GM23338 (cell line): ENCODE measurements at regions not wholly inside any gene's neighbourhood (a gene's known extent, or its start where the extent isn't known, plus 50 kb on each side); places are given as distances from the start of the nearest gene placed in this dataset.

Experiments used
- ATAC-seq: fragments of 200-7000 bp; cut with Tn5 transposase; 3 replicates; pipeline ENCODE4 v1.9.1; 2020
- DNase-seq: peaks from one replicate; pipeline ENCODE4 v3.0.0-alpha.2; 2015; ENCODE audit warnings: low spot score
- H2AFZ ChIP-seq: fragments of 200-600 bp; sonication (generic); 2 replicates; pipeline ENCODE4 v1.8.0; 2016; ENCODE audit warnings: antibody characterized with exemption, mild to moderate bottlenecking, moderate library complexity
- H3F3A ChIP-seq: fragments of 200-600 bp; sonication (generic); replicated peaks from 2 replicates; pipeline ENCODE4 v1.8.0; 2017; ENCODE audit warnings: antibody characterized with exemption, mixed run types, low read depth
- H3K27ac ChIP-seq: fragments of 200-600 bp; sonication (generic); 2 replicates; pipeline ENCODE4 v1.6.1; 2016; ENCODE audit warnings: low read depth
- H3K27me3 ChIP-seq: fragments of 200-600 bp; sonication (generic); 2 replicates; pipeline ENCODE4 v1.8.0; 2016; ENCODE audit warnings: mild to moderate bottlenecking, mixed run types, moderate library complexity; ENCODE audit not compliant: insufficient read depth
- H3K36me3 ChIP-seq: fragments of 200-600 bp; sonication (generic); 2 replicates; pipeline ENCODE4 v1.8.0; 2016; ENCODE audit warnings: mild to moderate bottlenecking; ENCODE audit not compliant: insufficient read depth
- H3K4me1 ChIP-seq: fragments of 200-600 bp; sonication (generic); 2 replicates; pipeline ENCODE4 v1.8.0; 2016; ENCODE audit warnings: mild to moderate bottlenecking, moderate library complexity; ENCODE audit not compliant: insufficient read depth
- H3K4me2 ChIP-seq: fragments of 200-600 bp; sonication (generic); 2 replicates; pipeline ENCODE4 v1.7.1; 2017; ENCODE audit warnings: mixed run types
- H3K4me3 ChIP-seq: fragments of 200-600 bp; sonication (generic); 2 replicates; pipeline ENCODE4 v1.6.1; 2016; ENCODE audit warnings: mixed run types
- H3K79me2 ChIP-seq: fragments of 200-600 bp; sonication (generic); replicated peaks from 2 replicates; pipeline ENCODE4 v1.8.0; 2017; ENCODE audit warnings: mild to moderate bottlenecking; ENCODE audit not compliant: insufficient read depth
- H3K9me2 ChIP-seq: fragments of 200-600 bp; sonication (generic); 2 replicates; pipeline ENCODE4 v1.8.0; 2017; ENCODE audit not compliant: insufficient read depth
- H4K20me1 ChIP-seq: fragments of 200-600 bp; sonication (generic); replicated peaks from 2 replicates; pipeline ENCODE4 v1.8.0; 2017; ENCODE audit warnings: mild to moderate bottlenecking; ENCODE audit not compliant: insufficient read depth
- H3K27ac Mint-ChIP-seq: 2 replicates; pipeline ENCODE4 v1.8.0; 2020; ENCODE audit warnings: inconsistent platforms, mild to moderate bottlenecking, moderate library complexity, mixed read lengths
- H3K27me3 Mint-ChIP-seq: 3 replicates; pipeline ENCODE4 v1.8.0; 2022; ENCODE audit warnings: low read depth, mild to moderate bottlenecking, moderate library complexity, mixed read lengths, inconsistent platforms; ENCODE audit not compliant: insufficient read depth, poor library complexity
- H3K36me3 Mint-ChIP-seq: 3 replicates; pipeline ENCODE4 v1.8.0; 2021; ENCODE audit warnings: low read depth, mild to moderate bottlenecking, inconsistent platforms, moderate library complexity, mixed read lengths
- H3K4me1 Mint-ChIP-seq: 3 replicates; pipeline ENCODE4 v1.8.0; 2020; ENCODE audit warnings: mild to moderate bottlenecking, inconsistent platforms, mixed read lengths
- H3K4me3 Mint-ChIP-seq: 3 replicates; pipeline ENCODE4 v1.8.0; 2021; ENCODE audit warnings: moderate library complexity, mild to moderate bottlenecking, inconsistent platforms, mixed read lengths
- H3K9me3 Mint-ChIP-seq: 3 replicates; pipeline ENCODE4 v1.8.0; 2020; ENCODE audit warnings: moderate library complexity, mild to moderate bottlenecking, inconsistent platforms, mixed read lengths
- EZH2 ChIP-seq: fragments of 200-600 bp; sonication (generic); IDR thresholded peaks from one replicate; pipeline ENCODE4 v1.8.0; 2017; ENCODE audit warnings: antibody characterized with exemption, mild to moderate bottlenecking, low read depth; ENCODE audit not compliant: unreplicated experiment
- JUNB ChIP-seq: IDR thresholded peaks from one replicate; pipeline ENCODE4 v1.6.1; 2016; ENCODE audit warnings: antibody characterized with exemption; ENCODE audit not compliant: unreplicated experiment
- POLR2AphosphoS5 ChIP-seq: IDR thresholded peaks from 2 replicates; pipeline ENCODE4 v1.6.1; 2016; ENCODE audit warnings: antibody characterized with exemption, low read depth
- ZNF114 ChIP-seq: fragments of 250-450 bp; sonication (Bioruptor Pico); IDR thresholded peaks from 2 replicates; pipeline ENCODE4 v1.5.0; 2020; ENCODE audit warnings: mild to moderate bottlenecking, moderate library complexity
- ZNF331 ChIP-seq: fragments of 250-450 bp; sonication (Bioruptor Pico); IDR thresholded peaks from 2 replicates; pipeline ENCODE4 v1.5.0; 2020; ENCODE audit warnings: low read depth, mild to moderate bottlenecking, moderate library complexity
- ZNF462 ChIP-seq: fragments of 250-450 bp; sonication (Bioruptor Pico); IDR thresholded peaks from 2 replicates; pipeline ENCODE4 v1.5.0; 2020; ENCODE audit warnings: mild to moderate bottlenecking, moderate library complexity
- TF ChIP-seq, protein P1 (sequence below): IDR thresholded peaks from one replicate; pipeline ENCODE4 v1.6.1; 2018; ENCODE audit warnings: antibody characterized with exemption; ENCODE audit not compliant: unreplicated experiment

GRCh38 chr2:78940998-78941397, 84.5 kb upstream of the REG3G start (continued):
- TF ChIP-seq ZNF462 (CRISPR knock-in tag), result no peak
- TF ChIP-seq, protein P1, sequence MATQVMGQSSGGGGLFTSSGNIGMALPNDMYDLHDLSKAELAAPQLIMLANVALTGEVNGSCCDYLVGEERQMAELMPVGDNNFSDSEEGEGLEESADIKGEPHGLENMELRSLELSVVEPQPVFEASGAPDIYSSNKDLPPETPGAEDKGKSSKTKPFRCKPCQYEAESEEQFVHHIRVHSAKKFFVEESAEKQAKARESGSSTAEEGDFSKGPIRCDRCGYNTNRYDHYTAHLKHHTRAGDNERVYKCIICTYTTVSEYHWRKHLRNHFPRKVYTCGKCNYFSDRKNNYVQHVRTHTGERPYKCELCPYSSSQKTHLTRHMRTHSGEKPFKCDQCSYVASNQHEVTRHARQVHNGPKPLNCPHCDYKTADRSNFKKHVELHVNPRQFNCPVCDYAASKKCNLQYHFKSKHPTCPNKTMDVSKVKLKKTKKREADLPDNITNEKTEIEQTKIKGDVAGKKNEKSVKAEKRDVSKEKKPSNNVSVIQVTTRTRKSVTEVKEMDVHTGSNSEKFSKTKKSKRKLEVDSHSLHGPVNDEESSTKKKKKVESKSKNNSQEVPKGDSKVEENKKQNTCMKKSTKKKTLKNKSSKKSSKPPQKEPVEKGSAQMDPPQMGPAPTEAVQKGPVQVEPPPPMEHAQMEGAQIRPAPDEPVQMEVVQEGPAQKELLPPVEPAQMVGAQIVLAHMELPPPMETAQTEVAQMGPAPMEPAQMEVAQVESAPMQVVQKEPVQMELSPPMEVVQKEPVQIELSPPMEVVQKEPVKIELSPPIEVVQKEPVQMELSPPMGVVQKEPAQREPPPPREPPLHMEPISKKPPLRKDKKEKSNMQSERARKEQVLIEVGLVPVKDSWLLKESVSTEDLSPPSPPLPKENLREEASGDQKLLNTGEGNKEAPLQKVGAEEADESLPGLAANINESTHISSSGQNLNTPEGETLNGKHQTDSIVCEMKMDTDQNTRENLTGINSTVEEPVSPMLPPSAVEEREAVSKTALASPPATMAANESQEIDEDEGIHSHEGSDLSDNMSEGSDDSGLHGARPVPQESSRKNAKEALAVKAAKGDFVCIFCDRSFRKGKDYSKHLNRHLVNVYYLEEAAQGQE, result no peak

DNA sequence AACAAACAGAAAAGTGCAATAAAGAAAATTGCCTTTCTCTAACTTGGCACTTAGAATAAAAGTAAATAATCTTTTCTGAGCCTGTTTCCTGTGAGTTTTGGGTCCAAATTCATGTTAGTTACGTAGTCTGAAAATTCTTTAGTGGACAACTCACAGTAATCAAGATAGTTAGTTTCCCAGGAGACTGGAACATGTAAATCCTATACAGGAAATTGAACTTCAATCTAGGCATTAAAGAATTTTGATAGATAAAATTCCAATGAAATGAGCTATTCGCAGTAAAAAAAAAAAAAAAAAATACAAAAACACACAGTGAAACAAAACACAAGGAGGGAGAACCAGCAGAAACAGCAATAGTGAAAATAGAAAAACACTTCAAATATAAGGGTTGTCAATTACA, 83.8 kb upstream of the REG3G start:
- Histone ChIP-seq H4K20me1 (no peaks in the 10 kb centered on the region), H3K27me3 (no peaks in the 10 kb centered on the region), H3K36me3 (no peaks in the 10 kb centered on the region), H2AFZ (no peak overlapping the region), H3K79me2 (no peaks in the 10 kb centered on the region), H3K9me2 (no peaks in the 10 kb centered on the region), H3K27ac (no peak overlapping the region), H3K4me2 (no peak overlapping the region), H3F3A (no peaks in the 10 kb centered on the region), H3K4me3 (no peak overlapping the region), H3K4me1 (no peaks in the 10 kb centered on the region)
- Mint-ChIP-seq H3K9me3 (no peaks in the 10 kb centered on the region), H3K27ac (no peak overlapping the region), H3K4me1 (no peaks in the 10 kb centered on the region; the same call in 2 of the 3 replicates), H3K36me3 (no peaks in the 10 kb centered on the region), H3K27me3 (no peaks in the 10 kb centered on the region), H3K4me3 (no peak overlapping the region)
- ATAC-seq, result no peak
- no peak for DNase-seq
- TF ChIP-seq ZNF462 (CRISPR knock-in tag) (no peak), ZNF331 (CRISPR knock-in tag) (no peak), EZH2 (no peak), ZNF114 (CRISPR knock-in tag) (no peak), JUNB (no peak), POLR2AphosphoS5 (no peak)
